ENCODE measurements at regions not wholly inside any gene's neighbourhood (a gene's known extent, or its start where the extent isn't known, plus 50 kb on each side); places are given as distances from the start of the nearest gene placed in this dataset.
"Not testable (repeated sequence)": the region's sequence is repeated elsewhere in the genome, so short reads cannot be mapped to it uniquely, and the experiment has no call there.

DNA sequence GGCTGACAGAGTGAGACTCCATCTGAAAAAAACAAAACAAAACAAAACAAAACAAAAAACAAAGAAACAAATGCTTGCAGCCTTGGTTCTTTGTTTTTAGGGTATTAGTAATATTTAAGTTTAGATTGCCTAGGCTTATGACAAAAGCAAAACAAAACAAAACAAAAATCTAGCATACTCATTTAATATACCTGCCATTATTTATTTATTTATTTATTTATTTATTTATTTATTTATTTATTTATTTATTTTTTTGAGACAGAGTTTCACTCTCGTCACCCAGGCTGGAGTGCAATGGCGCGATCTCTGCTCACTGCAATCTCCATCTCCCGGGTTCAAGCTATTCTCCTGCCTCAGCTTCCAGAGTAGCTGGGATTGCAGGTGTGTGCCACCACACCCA, 179.7 kb upstream of the COL3A1 start:
- not testable (repeated sequence) for TF ChIP-seq POLR2A, CTCF (IDR thresholded peaks at IDR 0.05)

Measured in upper lobe of left lung (tissue), 4 donors.